ENCODE measurements at regions not wholly inside any gene's neighbourhood (a gene's known extent, or its start where the extent isn't known, plus 50 kb on each side); places are given as distances from the start of the nearest gene placed in this dataset.

GRCh38 chr11:29012507-29012906, 904.3 kb downstream of the METTL15 start:
- Histone ChIP-seq H3K9me3 (ENCODE audit: control insufficient read depth, insufficient read depth, low read length) (no peaks in the 10 kb centered on the region), H3K4me1 (ENCODE audit: insufficient read depth, low read length) (no peaks in the 10 kb centered on the region), H3K9ac (ENCODE audit: low read depth, low read length) (no peak overlapping the region), H3K36me3 (ENCODE audit: insufficient read depth, low read length) (no peaks in the 10 kb centered on the region)

- Histone ChIP-seq H3K9me3 (ENCODE audit: control insufficient read depth, insufficient read depth, low read length) (no peaks in the 10 kb centered on the region), H3K4me1 (ENCODE audit: insufficient read depth, low read length) (no peaks in the 10 kb centered on the region), H3K9ac (ENCODE audit: low read depth, low read length) (no peak overlapping the region), H3K36me3 (ENCODE audit: insufficient read depth, low read length) (no peaks in the 10 kb centered on the region)
Measured at GRCh38 chr11:29009426-29009825, 901.2 kb downstream of the METTL15 start.

- Histone ChIP-seq H3K4me1 (ENCODE audit: insufficient read depth, low read length) (no peaks in the 10 kb centered on the region), H3K9me3 (ENCODE audit: control insufficient read depth, insufficient read depth, low read length) (no peaks in the 10 kb centered on the region), H3K9ac (ENCODE audit: low read depth, low read length) (no peak overlapping the region), H3K36me3 (ENCODE audit: insufficient read depth, low read length) (no peaks in the 10 kb centered on the region)
Measured at GRCh38 chr11:29008481-29008880, 900.3 kb downstream of the METTL15 start.

GRCh38 chr11:29006668-29007067, 898.5 kb downstream of the METTL15 start:
- Histone ChIP-seq H3K9ac (ENCODE audit: low read depth, low read length) (no peak overlapping the region), H3K9me3 (ENCODE audit: control insufficient read depth, insufficient read depth, low read length) (no peaks in the 10 kb centered on the region), H3K4me1 (ENCODE audit: insufficient read depth, low read length) (no peaks in the 10 kb centered on the region), H3K36me3 (ENCODE audit: insufficient read depth, low read length) (no peaks in the 10 kb centered on the region)

GRCh38 chr11:29005401-29005980, 897.3 kb downstream of the METTL15 start:
- Histone ChIP-seq H3K36me3 (ENCODE audit: insufficient read depth, low read length) (no peaks in the 10 kb centered on the region), H3K9ac (ENCODE audit: low read depth, low read length) (no peak overlapping the region), H3K4me1 (ENCODE audit: insufficient read depth, low read length) (no peaks in the 10 kb centered on the region), H3K9me3 (ENCODE audit: control insufficient read depth, insufficient read depth, low read length) (no peaks in the 10 kb centered on the region)

- Histone ChIP-seq H3K4me1 (ENCODE audit: insufficient read depth, low read length) (peaks cover 7% of the 10 kb centered on the region; the same call in 1 of the 2 replicates), H3K9me3 (ENCODE audit: control insufficient read depth, insufficient read depth, low read length) (no peaks in the 10 kb centered on the region), H3K36me3 (ENCODE audit: insufficient read depth, low read length) (no peaks in the 10 kb centered on the region), H3K9ac (ENCODE audit: low read depth, low read length) (no peak overlapping the region)
Measured at GRCh38 chr11:29002816-29003215, 894.6 kb downstream of the METTL15 start.

- Histone ChIP-seq H3K9me3 (ENCODE audit: control insufficient read depth, insufficient read depth, low read length) (no peaks in the 10 kb centered on the region), H3K4me1 (ENCODE audit: insufficient read depth, low read length) (peaks cover 7% of the 10 kb centered on the region; the same call in 1 of the 2 replicates), H3K36me3 (ENCODE audit: insufficient read depth, low read length) (no peaks in the 10 kb centered on the region), H3K9ac (ENCODE audit: low read depth, low read length) (no peak overlapping the region)
Measured at GRCh38 chr11:28999620-29000019, 891.4 kb downstream of the METTL15 start.

- H3K9ac ChIP-seq (ENCODE audit: low read depth, low read length): no peak overlapping the region
- H3K36me3 ChIP-seq (ENCODE audit: insufficient read depth, low read length): no peaks in the 10 kb centered on the region
- no peaks in the 10 kb centered on the region for H3K9me3 ChIP-seq (ENCODE audit: control insufficient read depth, insufficient read depth, low read length)
- H3K4me1 ChIP-seq (ENCODE audit: insufficient read depth, low read length): no peaks in the 10 kb centered on the region
Measured at GRCh38 chr11:28992996-28993395, 884.8 kb downstream of the METTL15 start.

GRCh38 chr11:28984231-28984630, 876.0 kb downstream of the METTL15 start:
- H3K9ac ChIP-seq (ENCODE audit: low read depth, low read length): no peak overlapping the region
- H3K4me1 ChIP-seq (ENCODE audit: insufficient read depth, low read length): no peaks in the 10 kb centered on the region
- no peaks in the 10 kb centered on the region for H3K9me3 ChIP-seq (ENCODE audit: control insufficient read depth, insufficient read depth, low read length)
- no peaks in the 10 kb centered on the region for H3K36me3 ChIP-seq (ENCODE audit: insufficient read depth, low read length)

GRCh38 chr11:28983780-28984179, 875.6 kb downstream of the METTL15 start:
- Histone ChIP-seq H3K9me3 (ENCODE audit: control insufficient read depth, insufficient read depth, low read length) (no peaks in the 10 kb centered on the region), H3K9ac (ENCODE audit: low read depth, low read length) (no peak overlapping the region), H3K4me1 (ENCODE audit: insufficient read depth, low read length) (no peaks in the 10 kb centered on the region), H3K36me3 (ENCODE audit: insufficient read depth, low read length) (no peaks in the 10 kb centered on the region)

GRCh38 chr11:28981381-28981780, 873.2 kb downstream of the METTL15 start:
- H3K9ac ChIP-seq (ENCODE audit: low read depth, low read length): no peak overlapping the region
- H3K36me3 ChIP-seq (ENCODE audit: insufficient read depth, low read length): no peaks in the 10 kb centered on the region
- H3K9me3 ChIP-seq (ENCODE audit: control insufficient read depth, insufficient read depth, low read length): no peaks in the 10 kb centered on the region
- no peaks in the 10 kb centered on the region for H3K4me1 ChIP-seq (ENCODE audit: insufficient read depth, low read length)

GRCh38 chr11:28976801-28977145, 868.6 kb downstream of the METTL15 start:
- Histone ChIP-seq H3K36me3 (ENCODE audit: insufficient read depth, low read length) (no peaks in the 10 kb centered on the region), H3K9me3 (ENCODE audit: control insufficient read depth, insufficient read depth, low read length) (no peaks in the 10 kb centered on the region), H3K4me1 (ENCODE audit: insufficient read depth, low read length) (no peaks in the 10 kb centered on the region), H3K9ac (ENCODE audit: low read depth, low read length) (no peak overlapping the region)

GRCh38 chr11:28976012-28976800, 868.0 kb downstream of the METTL15 start:
- H3K9ac ChIP-seq (ENCODE audit: low read depth, low read length): no peak overlapping the region
- H3K36me3 ChIP-seq (ENCODE audit: insufficient read depth, low read length): no peaks in the 10 kb centered on the region
- H3K4me1 ChIP-seq (ENCODE audit: insufficient read depth, low read length): no peaks in the 10 kb centered on the region
- no peaks in the 10 kb centered on the region for H3K9me3 ChIP-seq (ENCODE audit: control insufficient read depth, insufficient read depth, low read length)

- no peaks in the 10 kb centered on the region for H3K36me3 ChIP-seq (ENCODE audit: insufficient read depth, low read length)
- peaks cover 8% of the 10 kb centered on the region; the same call in 1 of the 2 replicates for H3K4me1 ChIP-seq (ENCODE audit: insufficient read depth, low read length)
- no peak overlapping the region for H3K9ac ChIP-seq (ENCODE audit: low read depth, low read length)
- H3K9me3 ChIP-seq (ENCODE audit: control insufficient read depth, insufficient read depth, low read length): no peaks in the 10 kb centered on the region
Measured at GRCh38 chr11:28969832-28970231, 861.6 kb downstream of the METTL15 start.

- Histone ChIP-seq H3K9ac (ENCODE audit: low read depth, low read length) (no peak overlapping the region), H3K9me3 (ENCODE audit: control insufficient read depth, insufficient read depth, low read length) (no peaks in the 10 kb centered on the region), H3K36me3 (ENCODE audit: insufficient read depth, low read length) (no peaks in the 10 kb centered on the region), H3K4me1 (ENCODE audit: insufficient read depth, low read length) (peaks cover 8% of the 10 kb centered on the region; the same call in 1 of the 2 replicates)
Measured at GRCh38 chr11:28966951-28967350, 858.8 kb downstream of the METTL15 start.
